BLaER1 treated with 17β-estradiol and CSF1 and Interleukin-3, amounts not matched to agents 10 nM and 100 nM (cell line): ENCODE measurements at regions not wholly inside any gene's neighbourhood (a gene's known extent, or its start where the extent isn't known, plus 50 kb on each side); places are given as distances from the start of the nearest gene placed in this dataset.
"Not testable (repeated sequence)": the region's sequence is repeated elsewhere in the genome, so short reads cannot be mapped to it uniquely, and the experiment has no call there.

ENCODE experiments used
- H3K27ac ChIP-seq, 11 experiments: shearing (Covaris generic); formaldehyde crosslinking; 2 replicates each; pipeline ENCODE4 v1.8.1; 2022
- H3K27me3 ChIP-seq, 11 experiments: shearing (Covaris generic); formaldehyde crosslinking; 2 replicates each; pipeline ENCODE4 v1.8.1; 2022
- H3K36me3 ChIP-seq, 11 experiments: shearing (Covaris generic); formaldehyde crosslinking; 2 replicates each; pipeline ENCODE4 v1.8.1; 2022
- H3K4me1 ChIP-seq, 10 experiments: shearing (Covaris generic); formaldehyde crosslinking; 2 replicates each; pipeline ENCODE4 v1.8.1; 2022
- H3K4me2 ChIP-seq, 11 experiments: shearing (Covaris generic); formaldehyde crosslinking; 2 replicates each; pipeline ENCODE4 v1.8.1; 2022
- H3K4me3 ChIP-seq, 10 experiments: shearing (Covaris generic); formaldehyde crosslinking; 2 replicates each; pipeline ENCODE4 v1.8.1; 2022
- H3K9ac ChIP-seq, 11 experiments: shearing (Covaris generic); formaldehyde crosslinking; 2 replicates each; pipeline ENCODE4 v1.8.1; 2022
- H3K9me3 ChIP-seq, 11 experiments: shearing (Covaris generic); formaldehyde crosslinking; replicated peaks in 1 of 11; 2 replicates each; pipeline ENCODE4 v1.8.1; 2022
- H4K20me1 ChIP-seq, 11 experiments: shearing (Covaris generic); formaldehyde crosslinking; 2 replicates each; pipeline ENCODE4 v1.8.1; 2022
- Cebpa-rat ChIP-seq, 11 experiments: shearing (Covaris generic); IDR thresholded peaks; 2 replicates each; pipeline ENCODE4 v1.8.1; 2022

GRCh38 chr9:2271426-2271825 lies 256.3 kb downstream of the SMARCA2 start:
- no peaks in the 10 kb centered on the region; a peak in 1 of 22 replicates for H3K36me3 ChIP-seq
- H3K4me1 ChIP-seq: peaks cover 8 to 52% (median 47%) of the 10 kb centered on the region in 10 experiments
- H3K4me2 ChIP-seq: peak overlapping the region in 8 of 11 experiments; percentile 13 to 56 (median 43); a peak in 13 of 22 replicates
- H3K27me3 ChIP-seq: no peaks in the 10 kb centered on the region
- peaks cover 0 to 34% (median 20%) of the 10 kb centered on the region in 11 experiments; a peak in 16 of 22 replicates for H3K9me3 ChIP-seq
- peak overlapping the region in 9 of 11 experiments; percentile 19 to 65 (median 56); a peak in 15 of 22 replicates for H3K27ac ChIP-seq
- TF ChIP-seq Cebpa-rat (IDR thresholded peaks at IDR 0.05): no peak
- H3K4me3 ChIP-seq: no peak overlapping the region
- H4K20me1 ChIP-seq: no peaks in the 10 kb centered on the region
- H3K9ac ChIP-seq: no peak overlapping the region

- TF ChIP-seq Cebpa-rat (IDR thresholded peaks at IDR 0.05): no peak
- Histone ChIP-seq H3K9ac (no peak overlapping the region), H3K27ac (no peak overlapping the region), H3K4me1 (peaks cover 8 to 20% (median 19%) of the 10 kb centered on the region in 10 experiments), H3K36me3 (no peaks in the 10 kb centered on the region; a peak in 1 of 22 replicates), H3K4me3 (no peak overlapping the region), H4K20me1 (no peaks in the 10 kb centered on the region), H3K27me3 (no peaks in the 10 kb centered on the region), H3K4me2 (no peak overlapping the region), H3K9me3 (peaks cover 0 to 32% (median 16%) of the 10 kb centered on the region in 11 experiments; a peak in 16 of 22 replicates)
Observed at GRCh38 chr9:2274762-2275161, 259.6 kb downstream of the SMARCA2 start.

GRCh38 chr9:2276296-2276695 lies 261.1 kb downstream of the SMARCA2 start:
- H3K9me3 ChIP-seq: peaks cover 0 to 27% (median 10%) of the 10 kb centered on the region in 11 experiments; a peak in 15 of 22 replicates
- H3K4me2 ChIP-seq: no peak overlapping the region
- no peak overlapping the region for H3K4me3 ChIP-seq
- no peak for TF ChIP-seq Cebpa-rat (IDR thresholded peaks at IDR 0.05)
- no peak overlapping the region for H3K27ac ChIP-seq
- H4K20me1 ChIP-seq: no peaks in the 10 kb centered on the region
- no peak overlapping the region for H3K9ac ChIP-seq
- H3K4me1 ChIP-seq: peaks cover 0 to 4% (median 4%) of the 10 kb centered on the region in 10 experiments; a peak in 16 of 20 replicates
- no peaks in the 10 kb centered on the region for H3K27me3 ChIP-seq
- no peaks in the 10 kb centered on the region; a peak in 1 of 22 replicates for H3K36me3 ChIP-seq

- not testable (repeated sequence) for H3K4me3 ChIP-seq
Observed at GRCh38 chr9:2277133-2277532, 262.0 kb downstream of the SMARCA2 start.

GRCh38 chr9:2277644-2278043 lies 262.5 kb downstream of the SMARCA2 start:
- not testable (repeated sequence) for H3K4me1 ChIP-seq, H3K9ac ChIP-seq, H3K4me3 ChIP-seq, H3K27me3 ChIP-seq, H3K4me2 ChIP-seq, H3K36me3 ChIP-seq, H4K20me1 ChIP-seq, H3K27ac ChIP-seq
- peaks cover 0 to 27% (median 7%) of the 10 kb centered on the region in 11 experiments; a peak in 9 of 22 replicates for H3K9me3 ChIP-seq

More at GRCh38 chr9:2277133-2277532, 262.0 kb downstream of the SMARCA2 start:
- H3K9me3 ChIP-seq: peaks cover 0 to 23% (median 7%) of the 10 kb centered on the region in 11 experiments; a peak in 13 of 22 replicates
- H4K20me1 ChIP-seq, H3K4me1 ChIP-seq, H3K36me3 ChIP-seq, H3K27ac ChIP-seq, H3K27me3 ChIP-seq, H3K4me2 ChIP-seq, H3K9ac ChIP-seq: not testable (repeated sequence)

GRCh38 chr9:2279138-2279537 lies 264.0 kb downstream of the SMARCA2 start:
- H3K27me3 ChIP-seq, H3K36me3 ChIP-seq, H3K4me3 ChIP-seq, H4K20me1 ChIP-seq, H3K4me2 ChIP-seq, H3K27ac ChIP-seq, H3K9ac ChIP-seq: not testable (repeated sequence)
- Histone ChIP-seq H3K9me3 (peaks cover 0 to 28% (median 6%) of the 10 kb centered on the region in 11 experiments; a peak in 8 of 22 replicates), H3K4me1 (peaks cover 0 to 17% (median 12%) of the 10 kb centered on the region in 10 experiments; a peak in 12 of 20 replicates)

- Histone ChIP-seq H3K27ac (no peak overlapping the region), H3K4me1 (peaks cover 0 to 38% (median 28%) of the 10 kb centered on the region in 10 experiments; a peak in 15 of 20 replicates), H3K9ac (no peak overlapping the region), H3K36me3 (no peaks in the 10 kb centered on the region; a peak in 1 of 22 replicates), H3K4me2 (no peak overlapping the region), H4K20me1 (no peaks in the 10 kb centered on the region), H3K4me3 (no peak overlapping the region), H3K9me3 (peaks cover 0 to 18% (median 5%) of the 10 kb centered on the region in 11 experiments; a peak in 10 of 22 replicates), H3K27me3 (no peaks in the 10 kb centered on the region; a peak in 1 of 22 replicates)
- no peak for TF ChIP-seq Cebpa-rat (IDR thresholded peaks at IDR 0.05)
Observed at GRCh38 chr9:2281031-2281802, 266.1 kb downstream of the SMARCA2 start.

- peaks cover 0 to 14% (median 4%) of the 10 kb centered on the region in 11 experiments; a peak in 9 of 22 replicates for H3K9me3 ChIP-seq
- no peak overlapping the region for H3K4me2 ChIP-seq
- H3K4me1 ChIP-seq: peaks cover 0 to 44% (median 33%) of the 10 kb centered on the region in 10 experiments; a peak in 15 of 20 replicates
- no peak overlapping the region for H3K4me3 ChIP-seq
- H3K9ac ChIP-seq: no peak overlapping the region
- H3K27me3 ChIP-seq: no peaks in the 10 kb centered on the region; a peak in 1 of 22 replicates
- H4K20me1 ChIP-seq: no peaks in the 10 kb centered on the region
- H3K27ac ChIP-seq: no peak overlapping the region
- H3K36me3 ChIP-seq: no peaks in the 10 kb centered on the region; a peak in 1 of 22 replicates
- no peak for TF ChIP-seq Cebpa-rat (IDR thresholded peaks at IDR 0.05)
Observed at GRCh38 chr9:2281803-2282185, 266.6 kb downstream of the SMARCA2 start.

GRCh38 chr9:2284770-2285169 lies 269.6 kb downstream of the SMARCA2 start:
- Histone ChIP-seq H3K4me1 (peaks cover 11 to 74% (median 62%) of the 10 kb centered on the region in 10 experiments), H3K36me3 (no peaks in the 10 kb centered on the region; a peak in 1 of 22 replicates), H3K9ac (no peak overlapping the region), H3K27me3 (no peaks in the 10 kb centered on the region; a peak in 1 of 22 replicates), H3K4me2 (peak overlapping the region in 3 of 11 experiments; percentile 3 to 54 (median 53); a peak in 5 of 22 replicates), H3K27ac (peak overlapping the region in 1 of 11 experiments; percentile 38; a peak in 1 of 22 replicates), H4K20me1 (no peaks in the 10 kb centered on the region), H3K9me3 (peaks cover 0 to 23% (median 7%) of the 10 kb centered on the region in 11 experiments; a peak in 12 of 22 replicates), H3K4me3 (no peak overlapping the region)
- no peak for TF ChIP-seq Cebpa-rat (IDR thresholded peaks at IDR 0.05)
